WTC11 (cell line): ENCODE measurements at regions not wholly inside any gene's neighbourhood (a gene's known extent, or its start where the extent isn't known, plus 50 kb on each side); places are given as distances from the start of the nearest gene placed in this dataset.

Experiments used
- ATAC-seq: fragments of 200-7000 bp; cut with Tn5 transposase; 2 replicates; pipeline ENCODE4 v1.10.0; 2021; ENCODE audit warnings: mild to moderate bottlenecking, moderate library complexity
- CTCF ChIA-PET: fragments of 300-600 bp; sonication (Branson Sonifier 250); formaldehyde crosslinking; loops from one replicate; lab custom pipeline; 2021; ENCODE audit warnings: antibody characterized with exemption; lab: Charles Lee
- POLR2A ChIA-PET: fragments of 350-600 bp; sonication (Branson Sonifier 250); formaldehyde crosslinking; loops from one replicate; lab custom pipeline; 2021; ENCODE audit warnings: antibody characterized with exemption; lab: Charles Lee
- DNase-seq: peaks from one replicate; pipeline ENCODE4 v3.0.0; 2021; ENCODE audit warnings: low spot score
- H3K27ac Mint-ChIP-seq: 2 replicates; pipeline ENCODE4 v1.8.0; 2021; ENCODE audit warnings: mixed read lengths
- H3K27me3 Mint-ChIP-seq: 2 replicates; pipeline ENCODE4 v1.8.0; 2021; ENCODE audit warnings: low read depth, mild to moderate bottlenecking, moderate library complexity, mixed read lengths
- H3K36me3 Mint-ChIP-seq: 2 replicates; pipeline ENCODE4 v1.8.0; 2021; ENCODE audit warnings: mixed read lengths
- H3K4me1 Mint-ChIP-seq: 2 replicates; pipeline ENCODE4 v1.8.0; 2022; ENCODE audit warnings: mixed read lengths
- H3K4me3 Mint-ChIP-seq: 2 replicates; pipeline ENCODE4 v1.8.0; 2021; ENCODE audit warnings: mild to moderate bottlenecking, moderate library complexity, mixed read lengths
- H3K9me3 Mint-ChIP-seq: 2 replicates; pipeline ENCODE4 v1.8.0; 2021; ENCODE audit warnings: mixed read lengths
- CREM ChIP-seq: sonication (generic); formaldehyde crosslinking; IDR thresholded peaks from 2 replicates; pipeline ENCODE4 v1.8.1; 2022; ENCODE audit warnings: mild to moderate bottlenecking, missing genetic modification reagents, moderate library complexity
- EMX1 ChIP-seq: fragments of 250-450 bp; sonication (Bioruptor Pico); IDR thresholded peaks from 2 replicates; pipeline ENCODE4 v1.8.0; 2021; ENCODE audit warnings: mild to moderate bottlenecking
- ETV6 ChIP-seq: sonication (generic); formaldehyde crosslinking; IDR thresholded peaks from 2 replicates; pipeline ENCODE4 v1.8.1; 2022; ENCODE audit warnings: mild to moderate bottlenecking, missing genetic modification reagents
- FOXJ3 ChIP-seq: sonication (generic); formaldehyde crosslinking; IDR thresholded peaks from 2 replicates; pipeline ENCODE4 v1.9.0; 2021; ENCODE audit warnings: missing genetic modification reagents, mild to moderate bottlenecking, borderline replicate concordance
- FOXK1 ChIP-seq: sonication (generic); formaldehyde crosslinking; IDR thresholded peaks from 2 replicates; pipeline ENCODE4 v1.8.0; 2022; ENCODE audit warnings: mild to moderate bottlenecking, moderate library complexity, missing genetic modification reagents
- JUN ChIP-seq: sonication (generic); formaldehyde crosslinking; IDR thresholded peaks from 2 replicates; pipeline ENCODE4 v1.8.0; 2023; ENCODE audit warnings: mild to moderate bottlenecking, missing genetic modification reagents
- MYBL2 ChIP-seq: sonication (generic); formaldehyde crosslinking; IDR thresholded peaks from 2 replicates; pipeline ENCODE4 v1.8.1; 2023; ENCODE audit warnings: mild to moderate bottlenecking, moderate library complexity, missing genetic modification reagents
- NFATC4 ChIP-seq: fragments of 250-450 bp; sonication (Bioruptor Pico); IDR thresholded peaks from 2 replicates; pipeline ENCODE4 v1.9.0; 2021; ENCODE audit warnings: mild to moderate bottlenecking
- NFYB ChIP-seq: sonication (generic); formaldehyde crosslinking; conservative IDR thresholded peaks from 2 replicates; pipeline ENCODE4 v1.8.0; 2022; ENCODE audit warnings: low read depth, missing genetic modification reagents
- ZNF138 ChIP-seq: sonication (generic); formaldehyde crosslinking; conservative IDR thresholded peaks from 2 replicates; pipeline ENCODE4 v1.8.1; 2022; ENCODE audit warnings: mild to moderate bottlenecking, moderate library complexity, missing genetic modification reagents
- ZNF416 ChIP-seq: fragments of 250-450 bp; sonication (Bioruptor Pico); IDR thresholded peaks from 2 replicates; pipeline ENCODE4 v1.9.0; 2021; ENCODE audit warnings: mild to moderate bottlenecking, inconsistent platforms
- ZNF671 ChIP-seq: fragments of 250-450 bp; sonication (Bioruptor Pico); IDR thresholded peaks from 2 replicates; pipeline ENCODE4 v1.8.0; 2021; ENCODE audit warnings: mild to moderate bottlenecking
- TF ChIP-seq, protein P1 (sequence below): fragments of 250-450 bp; sonication (Bioruptor Pico); IDR thresholded peaks from 2 replicates; pipeline ENCODE4 v1.9.0; 2021; ENCODE audit warnings: moderate library complexity, mild to moderate bottlenecking, inconsistent platforms, borderline replicate concordance
- TF ChIP-seq, protein P2 (sequence below): sonication (generic); formaldehyde crosslinking; IDR thresholded peaks from 2 replicates; pipeline ENCODE4 v1.8.1; 2023; ENCODE audit warnings: mild to moderate bottlenecking, missing genetic modification reagents
- TF ChIP-seq, protein P3 (sequence below): sonication (generic); formaldehyde crosslinking; IDR thresholded peaks from 2 replicates; pipeline ENCODE4 v1.8.1; 2023; ENCODE audit warnings: mild to moderate bottlenecking, missing genetic modification reagents, moderate library complexity
- TF ChIP-seq, protein P4 (sequence below): fragments of 250-450 bp; sonication (Bioruptor Pico); IDR thresholded peaks from 2 replicates; pipeline ENCODE4 v2.1.2; 2022; ENCODE audit warnings: mild to moderate bottlenecking, moderate library complexity
- TF ChIP-seq, protein P5 (sequence below): sonication (generic); formaldehyde crosslinking; IDR thresholded peaks from 2 replicates; pipeline ENCODE4 v1.8.1; 2023; ENCODE audit warnings: mild to moderate bottlenecking, missing genetic modification reagents, borderline replicate concordance
- TF ChIP-seq, protein P6 (sequence below): sonication (generic); formaldehyde crosslinking; IDR thresholded peaks from 2 replicates; pipeline ENCODE4 v1.8.1; 2023; ENCODE audit warnings: mild to moderate bottlenecking, missing genetic modification reagents
- TF ChIP-seq, protein P7 (sequence below): sonication (generic); formaldehyde crosslinking; IDR thresholded peaks from 2 replicates; pipeline ENCODE4 v1.8.0; 2022; ENCODE audit warnings: mild to moderate bottlenecking, missing genetic modification reagents
- TF ChIP-seq, protein P8 (sequence below): sonication (generic); formaldehyde crosslinking; IDR thresholded peaks from 2 replicates; pipeline ENCODE4 v1.8.0; 2022; ENCODE audit warnings: mild to moderate bottlenecking, missing genetic modification reagents
- TF ChIP-seq, protein P9 (sequence below): sonication (generic); formaldehyde crosslinking; IDR thresholded peaks from 2 replicates; pipeline ENCODE4 v1.8.1; 2022; ENCODE audit warnings: missing genetic modification reagents, borderline replicate concordance

DNA sequence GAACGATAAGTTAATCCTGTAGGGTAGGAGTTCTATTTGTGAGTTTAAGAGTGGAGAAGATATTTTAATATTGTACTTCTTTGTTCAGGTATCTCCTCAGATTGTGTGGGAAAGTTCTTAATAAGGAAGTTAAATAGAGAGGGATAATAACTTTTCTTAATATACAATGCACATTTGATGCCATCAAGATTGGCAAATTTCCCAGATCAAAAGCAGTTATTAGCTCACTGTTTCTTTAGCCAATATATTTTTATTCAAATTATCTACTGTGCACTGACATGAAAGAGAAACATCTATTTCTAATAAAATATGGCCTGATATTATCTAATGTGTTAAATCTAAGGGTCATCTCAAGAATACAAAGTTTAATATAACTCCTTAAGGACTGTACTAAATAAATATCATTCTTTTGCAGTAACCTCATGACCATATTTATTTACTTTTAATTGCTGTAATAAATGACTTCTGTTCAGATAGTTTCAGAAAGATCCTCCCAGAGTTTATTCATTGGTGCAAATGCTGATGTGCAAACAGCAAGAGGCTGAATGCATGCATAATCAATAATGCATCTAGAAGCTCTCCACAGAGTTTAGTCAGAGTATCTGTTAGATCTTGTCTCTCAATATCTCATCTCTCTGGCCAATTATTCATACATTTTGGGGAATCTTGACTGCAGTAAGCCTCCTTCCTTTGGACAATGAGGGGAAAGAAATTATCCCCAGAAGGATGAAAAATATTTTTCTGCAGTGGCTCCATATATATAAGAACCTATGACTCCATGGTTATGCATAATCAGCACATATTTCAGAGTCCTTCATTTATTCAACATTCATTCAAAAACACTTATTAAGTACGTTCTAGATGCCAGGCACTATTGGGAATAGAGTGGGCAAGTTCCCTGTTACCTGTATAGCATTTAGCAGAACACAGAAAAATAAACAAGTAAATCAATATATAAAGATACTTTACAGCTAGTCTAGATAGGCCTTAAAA, 85.3 kb downstream of the SPATA31D1 start:
- Mint-ChIP-seq H3K36me3 (no peaks in the 10 kb centered on the region), H3K4me1 (no peaks in the 10 kb centered on the region)
- POLR2A ChIA-PET: interaction anchor here (0.6 kb wide), 1 partner anchor 742 kb away, joined by 4 read pairs; no protein-coding TSS in a partner anchor
- TF ChIP-seq, protein P1, sequence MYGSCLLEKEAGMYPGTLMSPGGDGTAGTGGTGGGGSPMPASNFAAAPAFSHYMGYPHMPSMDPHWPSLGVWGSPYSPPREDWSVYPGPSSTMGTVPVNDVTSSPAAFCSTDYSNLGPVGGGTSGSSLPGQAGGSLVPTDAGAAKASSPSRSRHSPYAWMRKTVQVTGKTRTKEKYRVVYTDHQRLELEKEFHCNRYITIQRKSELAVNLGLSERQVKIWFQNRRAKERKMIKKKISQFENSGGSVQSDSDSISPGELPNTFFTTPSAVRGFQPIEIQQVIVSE (CRISPR knock-in tag): no peak
- TF ChIP-seq, protein P2, sequence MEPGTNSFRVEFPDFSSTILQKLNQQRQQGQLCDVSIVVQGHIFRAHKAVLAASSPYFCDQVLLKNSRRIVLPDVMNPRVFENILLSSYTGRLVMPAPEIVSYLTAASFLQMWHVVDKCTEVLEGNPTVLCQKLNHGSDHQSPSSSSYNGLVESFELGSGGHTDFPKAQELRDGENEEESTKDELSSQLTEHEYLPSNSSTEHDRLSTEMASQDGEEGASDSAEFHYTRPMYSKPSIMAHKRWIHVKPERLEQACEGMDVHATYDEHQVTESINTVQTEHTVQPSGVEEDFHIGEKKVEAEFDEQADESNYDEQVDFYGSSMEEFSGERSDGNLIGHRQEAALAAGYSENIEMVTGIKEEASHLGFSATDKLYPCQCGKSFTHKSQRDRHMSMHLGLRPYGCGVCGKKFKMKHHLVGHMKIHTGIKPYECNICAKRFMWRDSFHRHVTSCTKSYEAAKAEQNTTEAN: no peak
- TF ChIP-seq, protein P3, sequence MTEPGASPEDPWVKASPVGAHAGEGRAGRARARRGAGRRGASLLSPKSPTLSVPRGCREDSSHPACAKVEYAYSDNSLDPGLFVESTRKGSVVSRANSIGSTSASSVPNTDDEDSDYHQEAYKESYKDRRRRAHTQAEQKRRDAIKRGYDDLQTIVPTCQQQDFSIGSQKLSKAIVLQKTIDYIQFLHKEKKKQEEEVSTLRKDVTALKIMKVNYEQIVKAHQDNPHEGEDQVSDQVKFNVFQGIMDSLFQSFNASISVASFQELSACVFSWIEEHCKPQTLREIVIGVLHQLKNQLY (CRISPR knock-in tag): no peak
- TF ChIP-seq ZNF138 (CRISPR knock-in tag): no peak
- no peak for TF ChIP-seq EMX1 (CRISPR knock-in tag)
- no peak for TF ChIP-seq ZNF671 (CRISPR knock-in tag)
- no peak for TF ChIP-seq ETV6 (CRISPR knock-in tag)
- no peak for TF ChIP-seq MYBL2 (CRISPR knock-in tag)
- TF ChIP-seq, protein P4, sequence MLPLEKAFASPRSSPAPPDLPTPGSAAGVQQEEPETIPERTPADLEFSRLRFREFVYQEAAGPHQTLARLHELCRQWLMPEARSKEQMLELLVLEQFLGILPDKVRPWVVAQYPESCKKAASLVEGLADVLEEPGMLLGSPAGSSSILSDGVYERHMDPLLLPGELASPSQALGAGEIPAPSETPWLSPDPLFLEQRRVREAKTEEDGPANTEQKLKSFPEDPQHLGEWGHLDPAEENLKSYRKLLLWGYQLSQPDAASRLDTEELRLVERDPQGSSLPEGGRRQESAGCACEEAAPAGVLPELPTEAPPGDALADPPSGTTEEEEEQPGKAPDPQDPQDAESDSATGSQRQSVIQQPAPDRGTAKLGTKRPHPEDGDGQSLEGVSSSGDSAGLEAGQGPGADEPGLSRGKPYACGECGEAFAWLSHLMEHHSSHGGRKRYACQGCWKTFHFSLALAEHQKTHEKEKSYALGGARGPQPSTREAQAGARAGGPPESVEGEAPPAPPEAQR (CRISPR knock-in tag): no peak
- no peak for TF ChIP-seq NFYB (CRISPR knock-in tag)
- TF ChIP-seq, all 79 proteins: peak for 0
- no peak for DNase-seq
- H3K27ac Mint-ChIP-seq: no peak overlapping the region
- H3K4me3 Mint-ChIP-seq: no peak overlapping the region
- no peaks in the 10 kb centered on the region for H3K27me3 Mint-ChIP-seq
- CTCF ChIA-PET: no interaction called here
- peaks cover 4% of the 10 kb centered on the region; the same call in 1 of the 2 replicates for H3K9me3 Mint-ChIP-seq
- no peak for ATAC-seq

DNA sequence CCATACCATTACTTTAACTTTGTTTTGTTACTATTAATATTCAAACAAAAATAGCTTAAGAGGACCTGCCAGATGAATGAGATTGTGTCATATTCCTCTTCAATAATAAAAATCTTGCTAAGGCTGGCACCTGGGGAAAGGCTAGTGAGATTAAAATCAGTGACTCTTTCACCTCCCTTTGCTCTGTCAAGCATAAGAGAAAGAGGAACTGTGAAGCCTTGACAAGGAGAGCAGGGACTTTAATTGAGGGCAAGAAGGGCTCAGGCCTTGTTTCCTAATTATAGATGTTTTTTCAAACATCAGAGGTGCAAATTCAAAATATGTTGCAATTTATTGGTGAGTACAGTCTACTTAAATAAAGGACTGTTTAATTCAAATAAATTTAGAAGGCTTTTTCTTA, 91.7 kb downstream of the SPATA31D1 start:
- CTCF ChIA-PET: no interaction called here
- ATAC-seq: no peak
- DNase-seq: no peak
- H3K4me1 Mint-ChIP-seq: peaks cover 9% of the 10 kb centered on the region
- TF ChIP-seq, protein P5, sequence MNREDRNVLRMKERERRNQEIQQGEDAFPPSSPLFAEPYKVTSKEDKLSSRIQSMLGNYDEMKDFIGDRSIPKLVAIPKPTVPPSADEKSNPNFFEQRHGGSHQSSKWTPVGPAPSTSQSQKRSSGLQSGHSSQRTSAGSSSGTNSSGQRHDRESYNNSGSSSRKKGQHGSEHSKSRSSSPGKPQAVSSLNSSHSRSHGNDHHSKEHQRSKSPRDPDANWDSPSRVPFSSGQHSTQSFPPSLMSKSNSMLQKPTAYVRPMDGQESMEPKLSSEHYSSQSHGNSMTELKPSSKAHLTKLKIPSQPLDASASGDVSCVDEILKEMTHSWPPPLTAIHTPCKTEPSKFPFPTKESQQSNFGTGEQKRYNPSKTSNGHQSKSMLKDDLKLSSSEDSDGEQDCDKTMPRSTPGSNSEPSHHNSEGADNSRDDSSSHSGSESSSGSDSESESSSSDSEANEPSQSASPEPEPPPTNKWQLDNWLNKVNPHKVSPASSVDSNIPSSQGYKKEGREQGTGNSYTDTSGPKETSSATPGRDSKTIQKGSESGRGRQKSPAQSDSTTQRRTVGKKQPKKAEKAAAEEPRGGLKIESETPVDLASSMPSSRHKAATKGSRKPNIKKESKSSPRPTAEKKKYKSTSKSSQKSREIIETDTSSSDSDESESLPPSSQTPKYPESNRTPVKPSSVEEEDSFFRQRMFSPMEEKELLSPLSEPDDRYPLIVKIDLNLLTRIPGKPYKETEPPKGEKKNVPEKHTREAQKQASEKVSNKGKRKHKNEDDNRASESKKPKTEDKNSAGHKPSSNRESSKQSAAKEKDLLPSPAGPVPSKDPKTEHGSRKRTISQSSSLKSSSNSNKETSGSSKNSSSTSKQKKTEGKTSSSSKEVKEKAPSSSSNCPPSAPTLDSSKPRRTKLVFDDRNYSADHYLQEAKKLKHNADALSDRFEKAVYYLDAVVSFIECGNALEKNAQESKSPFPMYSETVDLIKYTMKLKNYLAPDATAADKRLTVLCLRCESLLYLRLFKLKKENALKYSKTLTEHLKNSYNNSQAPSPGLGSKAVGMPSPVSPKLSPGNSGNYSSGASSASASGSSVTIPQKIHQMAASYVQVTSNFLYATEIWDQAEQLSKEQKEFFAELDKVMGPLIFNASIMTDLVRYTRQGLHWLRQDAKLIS (CRISPR knock-in tag): no peak
- TF ChIP-seq ZNF416 (CRISPR knock-in tag) (no peak), FOXK1 (CRISPR knock-in tag) (no peak), NFATC4 (CRISPR knock-in tag) (no peak), CREM (no peak), ETV6 (CRISPR knock-in tag) (no peak), JUN (CRISPR knock-in tag) (no peak), FOXJ3 (CRISPR knock-in tag) (no peak)
- TF ChIP-seq, protein P6, sequence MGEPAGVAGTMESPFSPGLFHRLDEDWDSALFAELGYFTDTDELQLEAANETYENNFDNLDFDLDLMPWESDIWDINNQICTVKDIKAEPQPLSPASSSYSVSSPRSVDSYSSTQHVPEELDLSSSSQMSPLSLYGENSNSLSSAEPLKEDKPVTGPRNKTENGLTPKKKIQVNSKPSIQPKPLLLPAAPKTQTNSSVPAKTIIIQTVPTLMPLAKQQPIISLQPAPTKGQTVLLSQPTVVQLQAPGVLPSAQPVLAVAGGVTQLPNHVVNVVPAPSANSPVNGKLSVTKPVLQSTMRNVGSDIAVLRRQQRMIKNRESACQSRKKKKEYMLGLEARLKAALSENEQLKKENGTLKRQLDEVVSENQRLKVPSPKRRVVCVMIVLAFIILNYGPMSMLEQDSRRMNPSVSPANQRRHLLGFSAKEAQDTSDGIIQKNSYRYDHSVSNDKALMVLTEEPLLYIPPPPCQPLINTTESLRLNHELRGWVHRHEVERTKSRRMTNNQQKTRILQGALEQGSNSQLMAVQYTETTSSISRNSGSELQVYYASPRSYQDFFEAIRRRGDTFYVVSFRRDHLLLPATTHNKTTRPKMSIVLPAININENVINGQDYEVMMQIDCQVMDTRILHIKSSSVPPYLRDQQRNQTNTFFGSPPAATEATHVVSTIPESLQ (CRISPR knock-in tag): no peak
- TF ChIP-seq, protein P7, sequence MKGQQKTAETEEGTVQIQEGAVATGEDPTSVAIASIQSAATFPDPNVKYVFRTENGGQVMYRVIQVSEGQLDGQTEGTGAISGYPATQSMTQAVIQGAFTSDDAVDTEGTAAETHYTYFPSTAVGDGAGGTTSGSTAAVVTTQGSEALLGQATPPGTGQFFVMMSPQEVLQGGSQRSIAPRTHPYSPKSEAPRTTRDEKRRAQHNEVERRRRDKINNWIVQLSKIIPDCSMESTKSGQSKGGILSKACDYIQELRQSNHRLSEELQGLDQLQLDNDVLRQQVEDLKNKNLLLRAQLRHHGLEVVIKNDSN (CRISPR knock-in tag): no peak
- TF ChIP-seq, protein P8, sequence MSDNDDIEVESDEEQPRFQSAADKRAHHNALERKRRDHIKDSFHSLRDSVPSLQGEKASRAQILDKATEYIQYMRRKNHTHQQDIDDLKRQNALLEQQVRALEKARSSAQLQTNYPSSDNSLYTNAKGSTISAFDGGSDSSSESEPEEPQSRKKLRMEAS (CRISPR knock-in tag): no peak
- TF ChIP-seq, protein P9, sequence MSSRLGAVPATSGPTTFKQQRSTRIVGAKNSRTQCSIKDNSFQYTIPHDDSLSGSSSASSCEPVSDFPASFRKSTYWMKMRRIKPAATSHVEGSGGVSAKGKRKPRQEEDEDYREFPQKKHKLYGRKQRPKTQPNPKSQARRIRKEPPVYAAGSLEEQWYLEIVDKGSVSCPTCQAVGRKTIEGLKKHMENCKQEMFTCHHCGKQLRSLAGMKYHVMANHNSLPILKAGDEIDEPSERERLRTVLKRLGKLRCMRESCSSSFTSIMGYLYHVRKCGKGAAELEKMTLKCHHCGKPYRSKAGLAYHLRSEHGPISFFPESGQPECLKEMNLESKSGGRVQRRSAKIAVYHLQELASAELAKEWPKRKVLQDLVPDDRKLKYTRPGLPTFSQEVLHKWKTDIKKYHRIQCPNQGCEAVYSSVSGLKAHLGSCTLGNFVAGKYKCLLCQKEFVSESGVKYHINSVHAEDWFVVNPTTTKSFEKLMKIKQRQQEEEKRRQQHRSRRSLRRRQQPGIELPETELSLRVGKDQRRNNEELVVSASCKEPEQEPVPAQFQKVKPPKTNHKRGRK (CRISPR knock-in tag): no peak
- TF ChIP-seq, all 79 proteins: peak for 0
- POLR2A ChIA-PET: interaction anchor here (0.6 kb wide), 1 partner anchor 270 kb away, joined by 3 read pairs; no protein-coding TSS in a partner anchor
- H3K4me3 Mint-ChIP-seq: no peak overlapping the region
- no peaks in the 10 kb centered on the region for H3K27me3 Mint-ChIP-seq
- peaks cover 3% of the 10 kb centered on the region for H3K9me3 Mint-ChIP-seq
- no peaks in the 10 kb centered on the region for H3K36me3 Mint-ChIP-seq
- no peak overlapping the region for H3K27ac Mint-ChIP-seq
